ENCODE measurements at regions not wholly inside any gene's neighbourhood (a gene's known extent, or its start where the extent isn't known, plus 50 kb on each side); places are given as distances from the start of the nearest gene placed in this dataset.

DNA sequence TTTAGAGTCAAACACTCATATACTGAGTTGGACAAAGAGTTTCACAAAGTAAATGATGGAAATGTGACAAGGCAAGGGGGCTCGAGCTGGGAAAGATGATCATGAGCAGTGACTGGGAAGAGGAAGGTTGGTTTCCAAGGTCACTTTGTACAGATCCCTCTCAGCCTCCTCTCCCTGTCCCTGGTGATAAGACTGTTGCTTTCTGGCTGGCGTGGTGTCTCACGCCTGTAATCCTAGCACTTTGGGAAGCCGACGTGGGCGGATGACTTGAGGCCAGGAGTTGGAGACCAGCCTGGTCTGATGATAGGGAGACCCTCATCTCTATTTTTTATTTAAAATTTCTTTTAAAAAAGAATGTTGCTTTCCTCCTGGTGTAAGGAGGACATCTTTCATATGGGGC, 65.4 kb upstream of the CALM2 start:
- H3K9ac ChIP-seq (ENCODE audit: low read depth, low read length): no peak overlapping the region
- no peak overlapping the region for H3K4me3 ChIP-seq (ENCODE audit: low read depth, low read length)
- H3K4me1 ChIP-seq (ENCODE audit: control insufficient read depth, insufficient read depth, low read length): peaks cover 20% of the 10 kb centered on the region
- no peaks in the 10 kb centered on the region for H3K36me3 ChIP-seq (ENCODE audit: control insufficient read depth, insufficient read depth, low read length)
- no peaks in the 10 kb centered on the region for H3K9me3 ChIP-seq (ENCODE audit: control insufficient read depth, insufficient read depth, low read length)
- H3K27me3 ChIP-seq (ENCODE audit: control insufficient read depth, insufficient read depth, low read length): no peaks in the 10 kb centered on the region

- H3K9me3 ChIP-seq (ENCODE audit: control insufficient read depth, insufficient read depth, low read length): no peaks in the 10 kb centered on the region
- peaks cover 11% of the 10 kb centered on the region for H3K27me3 ChIP-seq (ENCODE audit: control insufficient read depth, insufficient read depth, low read length)
- H3K4me3 ChIP-seq (ENCODE audit: low read depth, low read length): no peak overlapping the region
- H3K36me3 ChIP-seq (ENCODE audit: control insufficient read depth, insufficient read depth, low read length): no peaks in the 10 kb centered on the region
- H3K9ac ChIP-seq (ENCODE audit: low read depth, low read length): no peak overlapping the region
- peaks cover 20% of the 10 kb centered on the region for H3K4me1 ChIP-seq (ENCODE audit: control insufficient read depth, insufficient read depth, low read length)
These were observed 63.0 kb upstream of the CALM2 start for GRCh38 chr2:47239119-47239969.

GRCh38 chr2:47238638-47239037, 62.3 kb upstream of the CALM2 start:
- no peak overlapping the region for H3K9ac ChIP-seq (ENCODE audit: low read depth, low read length)
- no peaks in the 10 kb centered on the region for H3K36me3 ChIP-seq (ENCODE audit: control insufficient read depth, insufficient read depth, low read length)
- H3K4me1 ChIP-seq (ENCODE audit: control insufficient read depth, insufficient read depth, low read length): peaks cover 23% of the 10 kb centered on the region
- H3K4me3 ChIP-seq (ENCODE audit: low read depth, low read length): no peak overlapping the region
- H3K9me3 ChIP-seq (ENCODE audit: control insufficient read depth, insufficient read depth, low read length): no peaks in the 10 kb centered on the region
- H3K27me3 ChIP-seq (ENCODE audit: control insufficient read depth, insufficient read depth, low read length): peaks cover 11% of the 10 kb centered on the region

DNA sequence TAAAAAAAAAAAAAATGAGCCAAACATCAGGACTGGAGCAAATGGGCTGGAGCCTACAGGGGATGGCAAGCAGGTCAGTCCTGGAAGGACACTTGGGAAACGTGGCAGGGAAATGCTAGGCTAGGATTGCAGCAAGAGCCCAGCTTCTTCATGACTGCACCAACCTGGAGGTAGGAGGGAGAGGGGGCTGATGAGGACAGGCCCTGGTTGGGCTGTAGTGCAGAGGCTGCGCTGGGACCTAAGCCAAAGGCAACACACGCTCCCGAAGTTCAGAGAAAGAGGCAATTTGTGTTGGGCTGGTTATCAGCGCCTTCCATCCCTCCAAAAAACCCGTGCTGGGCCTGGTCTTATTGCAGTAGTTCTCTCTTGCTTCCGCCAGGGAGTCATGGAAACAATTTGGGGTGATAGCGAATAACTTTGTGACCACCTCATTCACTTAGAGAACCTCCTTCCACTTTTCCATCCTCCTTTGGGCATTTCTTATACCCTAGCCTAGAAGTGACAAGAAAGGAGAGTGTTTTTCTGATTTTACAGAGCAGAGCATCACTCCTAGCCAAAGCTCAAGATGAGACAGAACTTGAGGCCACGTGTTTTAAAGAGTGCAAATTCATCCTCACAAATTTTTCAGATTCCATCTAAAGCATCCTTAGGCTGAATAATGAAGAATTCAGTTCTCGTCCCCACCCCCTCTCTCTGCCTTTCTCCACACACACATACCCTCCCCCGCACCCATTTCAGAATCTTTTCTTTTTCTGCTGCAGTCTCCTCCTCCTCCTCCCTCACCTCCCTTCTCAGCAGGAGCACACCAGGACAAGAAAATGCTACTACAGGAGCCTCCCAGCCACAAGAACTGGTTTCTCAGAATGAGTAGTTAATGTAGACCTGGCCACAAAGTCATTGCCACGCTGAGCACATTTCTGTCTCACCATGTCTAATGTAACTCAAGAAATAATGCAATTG, 61.3 kb upstream of the CALM2 start:
- H3K36me3 ChIP-seq (ENCODE audit: control insufficient read depth, insufficient read depth, low read length): no peaks in the 10 kb centered on the region

DNA sequence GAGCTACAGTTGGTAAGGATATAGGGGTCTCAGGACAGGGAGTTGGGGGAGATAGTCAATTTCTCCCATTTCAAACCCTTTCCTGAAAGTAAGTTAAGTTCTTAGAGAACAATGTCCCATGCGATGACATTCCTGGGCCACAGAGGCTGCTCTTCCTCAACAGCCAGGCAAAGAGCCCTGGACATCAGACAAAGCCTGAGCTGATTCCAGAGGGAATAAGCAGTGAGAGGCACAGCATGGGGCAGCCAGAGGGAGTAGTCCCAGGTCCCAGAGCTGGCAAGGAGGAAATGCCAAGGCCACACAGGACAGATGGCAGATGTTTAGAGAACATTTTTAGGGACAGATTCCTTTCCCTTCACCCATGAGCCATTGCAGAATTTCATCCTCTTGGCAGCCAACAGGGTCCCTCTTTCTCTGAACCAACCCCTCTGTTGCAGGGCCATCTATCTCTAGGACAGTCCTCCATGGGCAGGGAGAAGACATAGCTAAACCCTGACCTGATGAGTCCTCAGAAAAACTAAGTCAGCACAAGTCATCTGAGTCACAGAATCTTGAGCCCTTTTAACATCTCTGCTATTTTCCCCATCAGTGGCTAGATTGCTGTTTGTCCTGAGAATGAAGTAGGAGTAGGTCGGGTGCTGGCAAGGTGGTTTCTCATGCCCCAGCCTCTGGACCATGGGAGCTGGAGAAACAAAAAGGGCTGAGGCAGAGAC, 60.3 kb upstream of the CALM2 start:
- Histone ChIP-seq H3K4me1 (ENCODE audit: control insufficient read depth, insufficient read depth, low read length) (peaks cover 23% of the 10 kb centered on the region), H3K4me3 (ENCODE audit: low read depth, low read length) (no peak overlapping the region), H3K36me3 (ENCODE audit: control insufficient read depth, insufficient read depth, low read length) (no peaks in the 10 kb centered on the region), H3K9ac (ENCODE audit: low read depth, low read length) (no peak overlapping the region), H3K9me3 (ENCODE audit: control insufficient read depth, insufficient read depth, low read length) (no peaks in the 10 kb centered on the region), H3K27me3 (ENCODE audit: control insufficient read depth, insufficient read depth, low read length) (peaks cover 11% of the 10 kb centered on the region)

More for the DNA sequence above, 61.3 kb upstream of the CALM2 start:
- Histone ChIP-seq H3K4me3 (ENCODE audit: low read depth, low read length) (no peak overlapping the region), H3K4me1 (ENCODE audit: control insufficient read depth, insufficient read depth, low read length) (peaks cover 23% of the 10 kb centered on the region), H3K9ac (ENCODE audit: low read depth, low read length) (no peak overlapping the region), H3K27me3 (ENCODE audit: control insufficient read depth, insufficient read depth, low read length) (peaks cover 11% of the 10 kb centered on the region), H3K9me3 (ENCODE audit: control insufficient read depth, insufficient read depth, low read length) (no peaks in the 10 kb centered on the region)

GRCh38 chr2:47235132-47235531, 58.8 kb upstream of the CALM2 start:
- H3K4me3 ChIP-seq (ENCODE audit: low read depth, low read length): no peak overlapping the region
- H3K4me1 ChIP-seq (ENCODE audit: control insufficient read depth, insufficient read depth, low read length): peaks cover 23% of the 10 kb centered on the region
- H3K27me3 ChIP-seq (ENCODE audit: control insufficient read depth, insufficient read depth, low read length): peaks cover 11% of the 10 kb centered on the region
- H3K9me3 ChIP-seq (ENCODE audit: control insufficient read depth, insufficient read depth, low read length): no peaks in the 10 kb centered on the region
- H3K9ac ChIP-seq (ENCODE audit: low read depth, low read length): no peak overlapping the region
- no peaks in the 10 kb centered on the region for H3K36me3 ChIP-seq (ENCODE audit: control insufficient read depth, insufficient read depth, low read length)

GRCh38 chr2:47234456-47234855, 58.1 kb upstream of the CALM2 start:
- Histone ChIP-seq H3K4me1 (ENCODE audit: control insufficient read depth, insufficient read depth, low read length) (peaks cover 18% of the 10 kb centered on the region), H3K9ac (ENCODE audit: low read depth, low read length) (no peak overlapping the region), H3K4me3 (ENCODE audit: low read depth, low read length) (no peak overlapping the region), H3K27me3 (ENCODE audit: control insufficient read depth, insufficient read depth, low read length) (peaks cover 11% of the 10 kb centered on the region), H3K9me3 (ENCODE audit: control insufficient read depth, insufficient read depth, low read length) (no peaks in the 10 kb centered on the region), H3K36me3 (ENCODE audit: control insufficient read depth, insufficient read depth, low read length) (no peaks in the 10 kb centered on the region)

DNA sequence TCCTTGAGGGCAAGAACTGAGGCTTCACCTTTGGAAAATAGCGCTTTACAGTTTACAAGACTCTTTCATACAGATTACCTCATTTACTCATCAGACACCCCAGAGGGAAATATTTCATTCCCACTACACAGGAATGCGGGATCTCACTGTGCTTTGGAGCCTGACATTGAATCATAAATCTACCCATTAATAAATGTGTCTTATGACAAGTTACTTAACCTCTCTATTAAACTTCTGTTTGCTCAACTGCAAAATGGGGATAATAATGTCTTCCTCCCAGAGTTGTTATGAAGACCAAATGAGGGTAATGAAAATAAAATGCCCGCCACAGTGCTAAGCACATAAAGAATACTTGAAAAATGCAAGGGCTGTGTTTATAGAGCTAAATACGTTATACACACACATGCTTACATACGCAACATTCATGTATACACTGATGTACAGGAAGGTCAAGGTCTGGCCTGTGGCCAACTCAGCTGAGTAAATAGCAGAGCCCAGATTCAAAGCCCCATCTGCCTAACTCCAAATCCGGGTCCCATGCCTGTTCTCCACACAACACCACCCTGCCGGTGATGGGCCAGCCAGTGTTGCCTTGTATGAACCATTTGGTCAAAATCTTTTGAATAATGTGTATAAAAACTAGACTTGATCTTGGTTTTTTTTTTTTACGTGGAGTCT, 56.6 kb upstream of the CALM2 start:
- Histone ChIP-seq H3K27me3 (ENCODE audit: control insufficient read depth, insufficient read depth, low read length) (peaks cover 11% of the 10 kb centered on the region), H3K4me3 (ENCODE audit: low read depth, low read length) (no peak overlapping the region), H3K9ac (ENCODE audit: low read depth, low read length) (no peak overlapping the region), H3K36me3 (ENCODE audit: control insufficient read depth, insufficient read depth, low read length) (no peaks in the 10 kb centered on the region), H3K9me3 (ENCODE audit: control insufficient read depth, insufficient read depth, low read length) (no peaks in the 10 kb centered on the region), H3K4me1 (ENCODE audit: control insufficient read depth, insufficient read depth, low read length) (peaks cover 6% of the 10 kb centered on the region)

DNA sequence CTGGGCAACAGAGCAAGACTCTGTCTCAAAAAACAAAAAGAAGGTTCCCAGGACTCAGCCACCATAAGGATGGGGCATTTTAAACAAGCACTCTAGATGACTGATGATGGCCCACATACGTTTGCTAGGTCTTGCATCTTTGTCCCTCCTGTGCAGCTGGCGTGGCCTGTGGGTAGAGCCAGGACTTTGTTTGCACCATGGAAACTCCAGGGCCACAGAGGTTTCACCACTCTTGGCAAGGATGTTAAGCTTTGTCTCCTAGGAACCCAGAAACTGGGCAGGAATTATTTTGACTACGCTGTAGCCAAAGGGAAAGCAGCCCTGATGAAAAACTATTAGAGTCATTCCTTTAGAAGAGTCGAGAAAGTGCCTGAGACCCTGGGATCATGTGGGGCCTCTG, 54.1 kb upstream of the CALM2 start:
- H3K4me1 ChIP-seq (ENCODE audit: control insufficient read depth, insufficient read depth, low read length): peaks cover 3% of the 10 kb centered on the region
- no peaks in the 10 kb centered on the region for H3K9me3 ChIP-seq (ENCODE audit: control insufficient read depth, insufficient read depth, low read length)

DNA sequence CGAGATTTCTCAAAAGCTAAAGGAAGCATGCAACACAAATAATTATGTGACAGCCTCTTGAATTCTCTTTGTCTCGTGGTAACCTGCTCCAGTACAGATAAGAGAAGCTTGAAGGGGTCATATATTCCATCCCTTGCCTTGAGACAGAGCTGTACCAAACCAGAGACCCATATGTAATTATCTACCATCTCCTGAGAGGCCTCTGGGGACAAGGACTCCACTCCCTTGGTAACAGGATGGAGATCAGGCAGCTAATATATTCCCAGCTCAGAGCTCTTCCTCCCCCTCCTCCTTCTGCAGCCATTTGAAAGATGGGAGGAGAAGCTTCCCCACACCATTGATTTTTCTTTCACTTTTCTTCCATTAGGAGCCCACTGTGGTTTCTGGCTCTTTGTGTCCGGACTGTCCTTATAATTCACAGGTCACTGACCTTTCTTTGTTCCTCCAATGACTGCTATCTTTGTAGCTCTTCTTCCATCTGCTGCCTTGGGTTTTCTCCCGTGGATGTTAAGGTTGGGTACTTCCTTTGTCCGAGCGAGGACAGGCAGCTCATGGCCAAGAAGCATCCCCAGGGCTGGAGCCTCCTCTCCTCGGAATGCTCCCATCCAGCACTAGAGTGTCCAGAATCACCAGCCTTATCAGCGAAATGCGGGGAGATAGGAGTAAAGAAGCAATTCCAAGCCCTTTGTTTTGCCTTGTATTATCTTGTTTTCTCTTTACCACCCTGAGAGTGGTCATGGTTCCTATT, 51.4 kb upstream of the CALM2 start:
- Histone ChIP-seq H3K9me3 (ENCODE audit: control insufficient read depth, insufficient read depth, low read length) (no peaks in the 10 kb centered on the region), H3K4me3 (ENCODE audit: low read depth, low read length) (no peak overlapping the region), H3K27me3 (ENCODE audit: control insufficient read depth, insufficient read depth, low read length) (no peaks in the 10 kb centered on the region), H3K4me1 (ENCODE audit: control insufficient read depth, insufficient read depth, low read length) (no peaks in the 10 kb centered on the region), H3K9ac (ENCODE audit: low read depth, low read length) (no peak overlapping the region), H3K36me3 (ENCODE audit: control insufficient read depth, insufficient read depth, low read length) (no peaks in the 10 kb centered on the region)

More for the DNA sequence above, 54.1 kb upstream of the CALM2 start:
- Histone ChIP-seq H3K9ac (ENCODE audit: low read depth, low read length) (no peak overlapping the region), H3K36me3 (ENCODE audit: control insufficient read depth, insufficient read depth, low read length) (no peaks in the 10 kb centered on the region), H3K4me3 (ENCODE audit: low read depth, low read length) (no peak overlapping the region), H3K27me3 (ENCODE audit: control insufficient read depth, insufficient read depth, low read length) (peaks cover 3% of the 10 kb centered on the region)
